DOHH2 (cell line): ENCODE measurements at regions not wholly inside any gene's neighbourhood (a gene's known extent, or its start where the extent isn't known, plus 50 kb on each side); places are given as distances from the start of the nearest gene placed in this dataset.

Experiments
- CTCF ChIP-seq: fragments of 200-600 bp; sonication (generic); IDR thresholded peaks from one replicate; pipeline ENCODE4 v1.5.1; 2014; ENCODE audit warnings: antibody characterized with exemption, mild to moderate bottlenecking, low read depth, low read length; ENCODE audit not compliant: poor library complexity, severe bottlenecking
- EZH2phosphoT487 ChIP-seq: fragments of 200-600 bp; sonication (generic); IDR thresholded peaks from 2 replicates; pipeline ENCODE4 v1.6.1; 2017; ENCODE audit warnings: borderline replicate concordance, mild to moderate bottlenecking, antibody characterized with exemption, low read length, moderate library complexity, mixed read lengths

GRCh38 chr10:63843107-63843506 lies 321.9 kb downstream of the REEP3 start:
- TF ChIP-seq CTCF (no peak), EZH2phosphoT487 (no peak)
